Osteocyte (in vitro differentiated cells): ENCODE measurements at regions not wholly inside any gene's neighbourhood (a gene's known extent, or its start where the extent isn't known, plus 50 kb on each side); places are given as distances from the start of the nearest gene placed in this dataset.

Experiments
- DNase-seq: peaks from one replicate; pipeline ENCODE4 v3.0.0; 2021; ENCODE audit warnings: mixed read lengths; ENCODE audit not compliant: unreplicated experiment; ENCODE audit errors: extremely low spot score
- H3K27ac Mint-ChIP-seq: one replicate; pipeline ENCODE4 v1.8.0; 2021; ENCODE audit warnings: mild to moderate bottlenecking, mixed read lengths; ENCODE audit not compliant: unreplicated experiment
- H3K27me3 Mint-ChIP-seq: one replicate; pipeline ENCODE4 v1.8.0; 2021; ENCODE audit warnings: mixed read lengths; ENCODE audit not compliant: unreplicated experiment
- H3K36me3 Mint-ChIP-seq: one replicate; pipeline ENCODE4 v1.8.0; 2021; ENCODE audit warnings: mixed read lengths; ENCODE audit not compliant: unreplicated experiment
- H3K4me1 Mint-ChIP-seq: one replicate; pipeline ENCODE4 v1.8.0; 2021; ENCODE audit warnings: mixed read lengths; ENCODE audit not compliant: unreplicated experiment
- H3K4me3 Mint-ChIP-seq: one replicate; pipeline ENCODE4 v1.8.0; 2021; ENCODE audit warnings: mild to moderate bottlenecking, moderate library complexity, mixed read lengths; ENCODE audit not compliant: unreplicated experiment
- H3K9me3 Mint-ChIP-seq: one replicate; pipeline ENCODE4 v1.8.0; 2021; ENCODE audit warnings: mixed read lengths; ENCODE audit not compliant: unreplicated experiment
- TF ChIP-seq, protein P1 (sequence below): fragments of 200-600 bp; sonication (generic); IDR thresholded peaks from 2 replicates; pipeline ENCODE4 v1.5.0; 2021; ENCODE audit warnings: antibody characterized with exemption, mild to moderate bottlenecking, moderate library complexity

DNA sequence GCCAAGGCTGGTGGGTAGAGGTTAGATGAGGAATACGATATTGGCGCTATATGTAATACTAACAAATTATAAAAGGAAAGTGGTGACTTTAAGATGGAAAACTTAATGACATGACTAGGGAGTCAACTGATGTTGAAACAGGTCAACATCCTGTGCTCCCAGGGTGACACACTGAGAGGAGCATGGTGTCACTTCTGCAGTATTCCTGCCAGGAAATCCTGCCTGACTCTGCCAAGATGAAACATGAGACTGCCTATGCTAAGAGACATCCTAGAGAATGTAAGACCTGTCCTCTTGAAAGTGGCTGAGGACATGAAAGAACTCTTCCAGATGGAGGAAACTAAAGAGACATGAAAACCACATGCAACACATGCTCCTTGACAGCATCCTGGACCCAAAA is 65.0 kb upstream of the KCND3 start:
- TF ChIP-seq, protein P1, sequence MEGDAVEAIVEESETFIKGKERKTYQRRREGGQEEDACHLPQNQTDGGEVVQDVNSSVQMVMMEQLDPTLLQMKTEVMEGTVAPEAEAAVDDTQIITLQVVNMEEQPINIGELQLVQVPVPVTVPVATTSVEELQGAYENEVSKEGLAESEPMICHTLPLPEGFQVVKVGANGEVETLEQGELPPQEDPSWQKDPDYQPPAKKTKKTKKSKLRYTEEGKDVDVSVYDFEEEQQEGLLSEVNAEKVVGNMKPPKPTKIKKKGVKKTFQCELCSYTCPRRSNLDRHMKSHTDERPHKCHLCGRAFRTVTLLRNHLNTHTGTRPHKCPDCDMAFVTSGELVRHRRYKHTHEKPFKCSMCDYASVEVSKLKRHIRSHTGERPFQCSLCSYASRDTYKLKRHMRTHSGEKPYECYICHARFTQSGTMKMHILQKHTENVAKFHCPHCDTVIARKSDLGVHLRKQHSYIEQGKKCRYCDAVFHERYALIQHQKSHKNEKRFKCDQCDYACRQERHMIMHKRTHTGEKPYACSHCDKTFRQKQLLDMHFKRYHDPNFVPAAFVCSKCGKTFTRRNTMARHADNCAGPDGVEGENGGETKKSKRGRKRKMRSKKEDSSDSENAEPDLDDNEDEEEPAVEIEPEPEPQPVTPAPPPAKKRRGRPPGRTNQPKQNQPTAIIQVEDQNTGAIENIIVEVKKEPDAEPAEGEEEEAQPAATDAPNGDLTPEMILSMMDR: no peak
- no peak overlapping the region for H3K4me3 Mint-ChIP-seq
- no peaks in the 10 kb centered on the region for H3K27me3 Mint-ChIP-seq
- H3K36me3 Mint-ChIP-seq: no peaks in the 10 kb centered on the region
- no peaks in the 10 kb centered on the region for H3K9me3 Mint-ChIP-seq
- no peaks in the 10 kb centered on the region for H3K4me1 Mint-ChIP-seq
- H3K27ac Mint-ChIP-seq: no peak overlapping the region
- DNase-seq: no peak

DNA sequence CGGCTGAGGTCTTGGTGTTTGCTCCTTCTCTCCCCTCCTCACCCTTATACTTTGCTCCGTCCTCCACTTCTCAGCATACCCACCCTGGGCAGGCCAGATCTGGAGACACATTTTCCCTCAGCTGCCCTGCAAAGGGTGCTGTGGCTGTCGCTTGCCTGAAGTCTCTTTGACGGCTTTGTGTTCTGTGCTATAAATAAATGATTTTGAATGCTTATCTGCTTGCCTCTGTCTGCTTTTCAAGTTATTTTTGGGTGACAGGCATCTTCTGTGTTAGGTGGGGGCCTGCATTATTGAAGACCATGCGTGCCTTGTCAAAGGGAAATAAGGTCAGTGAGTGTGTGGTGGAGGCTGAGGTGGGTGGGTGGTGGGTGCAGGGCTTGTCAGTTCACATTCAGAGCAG is 66.9 kb upstream of the KCND3 start:
- no peaks in the 10 kb centered on the region for H3K9me3 Mint-ChIP-seq
- H3K27me3 Mint-ChIP-seq: no peaks in the 10 kb centered on the region
- DNase-seq: no peak
- TF ChIP-seq, protein P1: no peak
- H3K27ac Mint-ChIP-seq: no peak overlapping the region
- no peaks in the 10 kb centered on the region for H3K36me3 Mint-ChIP-seq
- no peaks in the 10 kb centered on the region for H3K4me1 Mint-ChIP-seq
- no peak overlapping the region for H3K4me3 Mint-ChIP-seq

DNA sequence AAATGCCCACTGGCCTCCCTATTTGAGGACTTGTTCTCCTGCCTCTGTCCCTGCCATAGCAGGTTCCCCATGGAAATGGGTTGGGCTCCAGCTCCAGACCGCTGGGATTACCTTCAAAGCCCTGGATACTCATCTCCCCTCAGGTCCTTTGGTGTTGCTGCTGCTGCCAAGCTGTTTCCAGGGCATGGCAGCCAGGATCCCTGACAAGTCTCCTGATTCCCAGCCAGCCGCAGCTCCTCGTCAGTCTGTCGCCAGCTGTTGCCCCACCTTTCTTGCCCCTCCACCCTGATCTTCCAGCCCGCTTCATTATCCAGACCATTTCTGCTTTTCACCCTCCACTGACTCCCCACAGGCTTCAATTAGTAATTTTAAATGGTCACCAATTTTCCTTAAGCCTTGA is 68.3 kb upstream of the KCND3 start:
- TF ChIP-seq, protein P1: no peak
- Mint-ChIP-seq H3K27ac (no peak overlapping the region), H3K27me3 (no peaks in the 10 kb centered on the region), H3K4me1 (no peaks in the 10 kb centered on the region), H3K4me3 (no peak overlapping the region), H3K36me3 (no peaks in the 10 kb centered on the region), H3K9me3 (no peaks in the 10 kb centered on the region)
- no peak for DNase-seq

DNA sequence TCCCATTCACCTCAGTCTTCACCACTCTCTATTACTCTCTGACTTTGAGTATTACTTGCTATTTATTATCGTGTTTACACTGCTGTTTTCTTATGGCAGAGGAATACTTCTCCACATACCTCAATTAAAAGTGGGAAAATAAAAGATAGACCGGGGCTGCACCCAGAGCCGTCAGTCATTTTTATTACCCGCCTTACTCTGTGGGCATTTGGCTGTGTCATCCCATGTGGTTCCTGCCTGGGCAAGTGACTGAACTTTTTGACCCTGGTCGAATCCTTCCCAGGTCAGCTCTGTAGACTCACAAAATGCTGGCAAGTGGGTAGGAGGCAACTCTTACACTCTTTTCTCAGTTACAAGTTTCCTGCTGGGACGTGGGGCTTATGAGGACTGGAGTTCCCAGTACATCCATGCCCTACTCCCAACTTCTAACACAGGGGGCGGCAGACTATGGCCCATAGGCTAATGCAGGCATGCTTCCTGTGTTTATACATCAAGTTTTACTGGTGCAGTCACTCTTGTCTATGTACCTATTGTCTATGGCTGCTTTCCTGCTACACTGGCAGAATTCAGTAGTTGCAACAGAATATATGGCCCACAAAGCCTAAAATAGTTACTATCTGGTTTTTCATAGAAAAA is 69.5 kb upstream of the KCND3 start:
- H3K36me3 Mint-ChIP-seq: no peaks in the 10 kb centered on the region
- no peaks in the 10 kb centered on the region for H3K4me1 Mint-ChIP-seq
- TF ChIP-seq, protein P1: no peak
- DNase-seq: no peak
- H3K27ac Mint-ChIP-seq: no peak overlapping the region
- H3K27me3 Mint-ChIP-seq: no peaks in the 10 kb centered on the region
- H3K9me3 Mint-ChIP-seq: no peaks in the 10 kb centered on the region
- H3K4me3 Mint-ChIP-seq: no peak overlapping the region

DNA sequence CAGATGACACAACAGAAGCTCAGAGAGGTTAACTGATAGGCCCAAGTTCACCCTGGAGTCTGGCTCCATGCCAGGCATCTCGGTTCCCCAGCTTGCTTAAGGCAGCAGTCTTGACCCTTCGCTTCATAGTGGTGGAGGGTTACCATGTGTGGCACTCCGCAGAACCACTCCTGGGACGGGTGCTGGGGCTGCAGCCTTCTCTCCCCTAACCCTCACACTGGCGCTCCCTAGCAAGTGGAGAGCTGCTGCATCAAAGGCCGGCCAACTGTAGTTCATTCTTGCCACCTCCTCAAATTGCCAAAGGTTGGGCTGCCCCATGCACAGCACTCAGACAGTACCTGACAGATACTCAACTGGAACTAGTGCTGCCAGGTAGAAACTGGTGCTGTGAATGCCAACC is 70.2 kb upstream of the KCND3 start:
- no peaks in the 10 kb centered on the region for H3K9me3 Mint-ChIP-seq
- TF ChIP-seq, protein P1: no peak
- no peak overlapping the region for H3K4me3 Mint-ChIP-seq
- no peaks in the 10 kb centered on the region for H3K4me1 Mint-ChIP-seq
- H3K27me3 Mint-ChIP-seq: no peaks in the 10 kb centered on the region
- H3K27ac Mint-ChIP-seq: no peak overlapping the region
- no peaks in the 10 kb centered on the region for H3K36me3 Mint-ChIP-seq
- no peak for DNase-seq
